Erythroblast (primary cell): ENCODE measurements at regions not wholly inside any gene's neighbourhood (a gene's known extent, or its start where the extent isn't known, plus 50 kb on each side); places are given as distances from the start of the nearest gene placed in this dataset.

Source experiments
- DNase-seq, 2 experiments: peaks; one replicate each; lab custom pipeline; 2025; lab: John Stamatoyannopoulos, UW
- GATA1 ChIP-seq: IDR thresholded peaks from 2 replicates; pipeline ENCODE4 v1.6.1; 2011; ENCODE audit warnings: low read depth, mild to moderate bottlenecking, control low read depth, low read length, moderate library complexity
- POLR2A ChIP-seq: IDR thresholded peaks from 2 replicates; pipeline ENCODE4 v1.6.1; 2011; ENCODE audit warnings: mild to moderate bottlenecking, low read length

DNA sequence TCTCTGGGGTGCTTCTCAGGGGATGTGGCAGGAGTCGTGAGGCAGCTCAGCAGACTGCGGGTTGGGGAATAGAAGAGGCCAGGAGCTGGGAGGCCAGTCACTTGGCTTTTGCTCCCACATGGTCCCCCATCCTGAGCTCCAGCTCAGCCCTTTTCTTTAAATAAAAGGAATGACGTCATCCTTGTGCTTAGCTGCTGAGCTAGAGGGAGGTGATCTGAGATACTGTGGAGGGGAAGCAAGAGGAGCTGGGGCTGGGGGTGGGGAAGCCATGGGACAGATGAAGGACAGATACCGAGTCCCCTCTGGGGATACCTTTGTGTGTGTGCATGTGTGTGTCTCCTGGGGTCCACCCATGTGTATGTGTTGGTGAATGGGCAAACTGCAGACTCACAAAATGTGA lies 89.0 kb upstream of the ARAP3 start:
- no peak for TF ChIP-seq POLR2A
- TF ChIP-seq GATA1: no peak
- no peak for DNase-seq

DNA sequence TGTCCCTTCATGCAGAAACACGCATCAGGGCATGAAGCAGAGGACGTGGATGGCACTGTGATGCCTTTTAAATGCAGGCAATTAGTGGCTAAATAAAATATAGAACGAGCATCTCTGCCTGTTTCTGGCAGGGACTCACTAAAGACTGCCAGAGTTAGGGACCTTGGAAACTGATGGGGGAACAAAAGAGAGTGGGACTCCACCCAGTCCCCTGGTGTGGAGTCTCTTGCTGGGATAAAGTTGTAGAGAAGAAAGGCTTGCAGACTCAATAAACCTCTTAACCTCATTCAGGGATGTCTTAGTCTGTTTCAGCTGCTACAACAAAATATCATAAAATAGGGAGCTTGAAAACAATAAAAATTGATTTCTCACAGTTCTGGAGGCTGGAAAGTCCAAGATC lies 87.6 kb upstream of the ARAP3 start:
- TF ChIP-seq POLR2A: no peak
- no peak for TF ChIP-seq GATA1
- no peak for DNase-seq

DNA sequence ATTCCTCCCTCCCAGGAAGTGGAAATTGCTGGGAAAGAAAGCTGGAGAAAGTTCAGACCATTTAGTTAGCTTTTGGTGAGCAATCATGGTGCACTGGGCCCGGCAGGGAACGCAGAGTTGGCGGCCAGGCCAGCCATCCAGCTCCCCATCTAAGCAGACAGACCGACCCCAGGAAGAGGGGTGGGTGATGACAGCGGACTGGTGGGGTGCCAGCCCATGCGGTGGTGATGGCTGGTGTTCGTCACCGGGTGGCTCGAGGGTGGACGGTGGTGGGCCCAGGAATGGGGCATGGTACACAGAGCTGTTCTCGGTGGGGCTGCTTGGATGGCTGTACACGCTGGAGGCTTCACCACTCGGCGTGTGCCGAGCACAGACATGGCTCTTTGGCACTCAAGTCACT lies 85.6 kb upstream of the ARAP3 start:
- TF ChIP-seq GATA1: no peak
- no peak for TF ChIP-seq POLR2A
- no peak for DNase-seq

DNA sequence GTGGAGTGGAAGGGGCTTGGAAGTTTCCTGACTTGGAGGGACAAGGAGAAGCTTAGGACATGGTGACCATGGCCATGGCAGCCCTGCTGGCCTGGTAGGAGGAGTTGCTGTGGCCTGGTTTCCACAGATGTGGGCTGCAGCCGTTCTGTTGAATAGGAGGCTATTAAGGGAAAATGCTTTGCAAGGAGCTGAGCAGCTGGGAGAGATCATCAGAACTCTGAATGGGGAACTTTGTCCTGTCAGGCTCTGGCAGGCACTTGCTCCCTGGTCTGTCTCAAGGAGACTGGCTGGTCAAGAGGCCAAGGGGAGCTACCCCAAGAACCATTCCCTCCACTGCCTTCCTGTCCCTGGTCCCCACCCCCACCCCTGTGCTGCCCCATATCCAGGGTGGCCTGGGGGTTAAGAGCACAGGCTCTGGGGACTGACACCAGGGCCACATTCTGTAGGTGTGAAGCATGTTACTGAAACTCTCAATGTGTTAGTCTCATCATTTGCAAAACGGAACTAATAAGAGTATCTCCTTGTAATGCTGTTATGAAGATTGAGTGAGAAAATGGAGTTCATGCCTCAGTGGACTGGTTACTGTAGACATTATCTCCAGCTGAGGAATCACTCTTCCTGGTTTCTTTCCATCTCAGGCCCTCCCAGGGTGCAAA lies 84.0 kb upstream of the ARAP3 start:
- DNase-seq: no peak
- TF ChIP-seq POLR2A (no peak), GATA1 (no peak)

DNA sequence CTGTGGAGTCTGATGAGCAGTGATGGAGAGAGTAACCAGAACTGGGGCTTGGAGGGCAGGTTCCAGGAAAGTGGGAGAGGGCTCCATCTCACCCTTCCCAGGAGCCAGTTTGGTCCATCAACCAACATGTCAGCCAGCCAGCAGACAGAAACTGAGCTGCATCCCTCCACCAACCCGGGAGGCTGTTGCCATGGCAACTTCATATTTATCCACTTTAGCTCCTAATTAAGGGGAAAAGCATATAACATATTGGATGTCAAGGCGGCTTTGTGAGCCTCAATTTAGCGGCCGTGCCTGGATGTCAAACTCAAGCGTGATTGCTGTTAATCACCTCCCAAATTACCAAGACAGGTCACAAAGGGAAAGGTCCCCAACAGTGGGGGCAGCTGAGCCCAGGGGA lies 81.5 kb upstream of the ARAP3 start:
- TF ChIP-seq GATA1: no peak
- TF ChIP-seq POLR2A: no peak
- DNase-seq: no peak

DNA sequence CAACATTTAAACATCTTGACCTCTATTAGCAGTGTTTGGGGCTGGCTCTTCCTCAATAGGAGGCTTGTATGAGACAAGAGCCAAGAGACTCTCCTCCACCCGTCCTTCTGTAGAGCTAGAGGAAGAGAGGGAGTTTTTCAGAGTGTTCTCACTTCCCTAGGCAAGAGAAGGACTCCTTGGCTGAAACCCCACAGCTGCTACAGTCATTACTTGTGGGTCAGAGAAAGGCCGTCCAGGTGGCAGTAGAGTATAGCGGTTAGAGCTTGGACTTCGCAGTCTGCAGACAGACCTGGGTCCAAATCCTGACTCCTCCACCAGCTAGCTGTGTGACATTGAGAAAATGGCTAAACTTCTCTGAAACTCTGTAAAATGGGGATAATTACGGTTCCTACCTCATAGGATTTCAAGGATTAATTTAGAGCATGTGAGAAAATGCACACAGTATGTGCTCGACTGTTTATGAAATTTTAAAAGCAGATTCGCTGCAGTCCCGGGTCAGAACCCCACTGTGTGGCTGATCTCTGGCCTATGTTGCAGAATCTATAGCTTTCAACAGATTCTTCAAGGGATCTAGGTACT lies 80.8 kb upstream of the ARAP3 start:
- peak in 1 of 2 experiments; percentile 20 for DNase-seq
- no peak for TF ChIP-seq GATA1
- TF ChIP-seq POLR2A: no peak

DNA sequence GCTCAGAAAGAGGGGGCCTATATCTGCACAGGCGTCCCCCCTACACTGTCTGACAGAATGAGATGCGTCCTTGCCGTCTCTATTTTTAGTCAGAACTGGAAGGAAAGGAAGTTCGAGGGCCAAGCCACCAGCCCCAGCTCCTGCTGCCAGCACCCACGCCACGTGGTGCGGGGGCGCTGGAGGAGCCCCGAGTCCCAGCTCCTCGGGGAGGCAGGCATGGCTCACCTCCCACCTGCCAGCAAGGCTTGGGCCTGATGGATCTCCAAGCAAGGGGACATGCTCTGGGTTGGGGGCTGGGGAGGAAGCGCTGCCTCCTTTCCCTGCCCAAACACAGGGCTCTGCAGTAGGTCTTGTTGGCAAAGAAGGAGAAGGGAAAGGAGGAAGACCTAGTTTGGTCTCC lies 80.3 kb upstream of the ARAP3 start:
- no peak for DNase-seq
- no peak for TF ChIP-seq POLR2A
- TF ChIP-seq GATA1: no peak

DNA sequence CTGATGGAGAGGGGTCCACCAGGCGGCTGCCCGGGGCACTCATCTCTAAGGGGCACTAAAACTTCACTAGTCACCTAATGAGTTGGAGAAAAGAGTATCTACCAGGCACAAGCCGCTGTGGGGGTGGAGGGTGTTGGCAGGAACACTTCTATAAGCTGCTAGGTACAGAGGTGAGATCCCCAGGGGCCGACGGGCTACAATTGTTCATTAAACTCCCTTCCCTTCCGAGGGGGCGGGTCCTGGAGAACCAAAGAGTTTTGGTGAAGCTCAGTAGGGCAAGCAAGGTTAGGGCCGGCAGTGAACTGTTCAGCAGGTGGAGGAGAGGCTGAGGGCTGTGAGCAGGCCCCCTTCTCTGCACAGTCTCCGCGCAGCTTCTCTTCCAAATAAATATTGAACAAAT lies 78.7 kb upstream of the ARAP3 start:
- no peak for DNase-seq
- TF ChIP-seq POLR2A (no peak), GATA1 (no peak)

DNA sequence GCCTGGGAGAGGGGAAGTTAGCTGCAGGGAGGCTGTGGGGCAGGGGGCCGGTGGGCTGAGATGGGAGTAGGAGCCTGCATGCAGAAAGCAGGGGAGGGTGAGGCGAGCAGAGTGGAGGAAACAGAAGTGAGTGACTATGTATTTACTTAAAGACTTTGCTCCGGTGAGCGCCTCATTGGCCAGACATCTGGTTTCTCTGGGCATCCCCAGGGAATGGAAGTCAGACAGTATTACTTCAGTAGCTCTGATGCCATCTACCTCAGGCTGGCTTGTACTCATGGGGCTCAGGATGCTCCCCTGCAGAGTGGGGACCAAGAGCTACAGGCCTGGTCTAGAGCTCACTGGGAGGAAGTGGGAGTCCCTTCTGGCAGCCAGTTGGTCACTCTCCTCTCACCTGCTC lies 78.2 kb upstream of the ARAP3 start:
- DNase-seq: no peak
- no peak for TF ChIP-seq POLR2A

DNA sequence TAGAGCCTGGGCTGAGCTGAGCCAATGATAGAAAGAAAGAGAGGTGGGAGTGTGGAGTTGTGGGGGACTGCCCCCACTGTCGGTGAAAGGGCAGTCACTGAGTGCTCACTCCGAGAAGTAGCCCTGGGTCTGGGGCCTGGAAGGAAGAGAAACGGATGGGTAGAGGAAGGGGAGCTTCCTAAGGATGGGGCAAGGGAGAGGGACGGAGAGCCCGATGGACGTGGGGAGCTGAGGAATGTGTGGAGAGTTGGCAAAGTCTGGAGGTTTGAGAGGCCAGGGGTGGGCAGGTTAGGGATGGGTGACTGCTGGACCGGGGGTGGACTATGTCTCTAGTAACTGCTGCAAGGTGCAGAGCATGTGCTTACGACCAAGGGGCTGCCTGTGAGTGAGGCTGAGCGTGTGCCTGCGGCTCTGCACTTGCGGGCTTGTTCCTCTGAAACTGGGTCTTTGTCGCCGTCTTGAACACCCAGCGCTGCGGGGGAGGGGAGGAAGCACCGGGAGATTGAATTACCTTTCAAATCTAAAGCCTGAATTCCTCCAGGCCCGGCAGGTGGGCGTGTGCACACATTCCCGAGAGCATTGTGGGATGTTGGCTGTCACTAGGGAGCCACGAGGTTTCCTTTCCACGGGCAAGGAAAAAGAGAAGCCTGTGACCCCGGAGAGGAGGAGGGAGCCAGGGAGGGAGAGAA lies 76.4 kb upstream of the ARAP3 start:
- no peak for TF ChIP-seq GATA1
- no peak for TF ChIP-seq POLR2A
- DNase-seq: no peak

DNA sequence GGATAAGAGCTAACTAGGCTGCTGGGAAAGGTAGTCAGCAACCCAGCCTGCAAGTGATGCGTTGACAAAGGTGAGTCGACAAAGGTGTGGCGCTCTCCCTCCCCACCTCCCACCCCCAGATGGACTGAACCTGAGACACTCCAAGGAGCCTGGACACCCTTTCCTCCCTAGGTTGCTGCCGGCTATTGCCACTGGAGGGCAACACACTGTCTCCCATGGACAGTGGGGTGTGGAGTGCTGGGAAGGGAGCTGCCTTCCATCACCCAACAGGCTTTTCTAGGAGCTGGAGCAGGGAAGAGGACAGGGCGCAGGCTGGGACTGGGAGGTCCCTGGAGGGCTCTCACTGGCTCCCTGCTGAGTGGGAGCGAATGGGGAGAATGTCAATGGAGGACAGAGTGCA lies 75.4 kb upstream of the ARAP3 start:
- DNase-seq: peak in 1 of 2 experiments; percentile 4
- TF ChIP-seq GATA1 (no peak), POLR2A (no peak)

DNA sequence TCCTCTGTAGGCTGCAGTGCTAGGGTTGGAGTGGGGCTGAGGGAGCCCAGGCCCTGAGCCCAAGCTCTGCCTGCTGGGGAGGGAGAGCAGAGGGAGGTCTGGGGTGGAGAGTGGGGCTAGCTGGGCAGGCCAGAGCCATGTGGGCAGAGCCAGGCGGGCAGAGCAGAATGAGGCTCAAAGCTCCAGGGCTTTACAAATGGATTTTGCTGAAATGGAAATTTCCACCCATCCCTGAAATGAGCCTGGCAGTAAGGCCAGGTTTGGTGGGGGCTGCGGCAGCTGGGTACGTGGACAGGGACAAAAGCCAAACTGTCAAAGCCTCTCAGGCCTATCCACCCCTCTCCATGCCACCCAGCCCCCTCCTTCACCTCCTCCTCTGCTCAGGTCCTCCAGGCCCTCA lies 74.2 kb upstream of the ARAP3 start:
- no peak for TF ChIP-seq POLR2A
- TF ChIP-seq GATA1: no peak
- DNase-seq: no peak

DNA sequence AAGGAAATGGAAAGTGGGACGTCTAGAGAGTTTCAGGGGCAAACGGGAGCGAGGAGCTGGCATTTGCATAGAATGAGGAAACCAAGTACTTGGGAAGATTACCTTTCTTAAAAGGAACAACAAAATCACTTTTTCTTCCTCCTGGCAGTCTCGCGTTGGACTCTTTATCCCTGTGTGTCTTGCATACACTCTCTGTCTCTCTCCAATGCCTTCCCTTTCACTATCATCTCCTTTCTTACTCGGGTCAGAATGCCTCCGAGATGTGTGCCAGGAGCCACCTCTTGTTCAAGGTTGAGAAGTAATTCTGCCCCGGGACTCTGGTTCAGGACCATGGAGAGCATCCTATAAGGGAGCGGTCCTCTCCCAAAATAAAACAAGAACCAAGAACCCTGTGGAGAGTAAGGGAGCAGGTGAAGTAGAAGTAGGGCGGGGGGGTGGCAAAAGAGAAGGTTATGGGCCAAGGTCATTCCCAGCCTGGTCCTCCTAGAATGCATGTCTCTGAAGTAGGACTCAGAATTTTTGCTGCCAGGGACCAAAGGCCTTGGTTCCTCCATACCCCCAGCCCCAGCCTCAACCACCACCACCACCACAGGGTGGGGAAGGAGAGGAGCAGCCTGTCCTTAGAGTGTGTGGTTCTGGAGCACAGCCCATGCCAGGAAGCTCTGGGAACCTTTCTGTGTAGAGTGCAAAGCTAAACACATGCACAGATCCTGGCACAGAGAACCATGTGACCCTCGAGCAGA lies 72.1 kb upstream of the ARAP3 start:
- TF ChIP-seq GATA1: no peak
- no peak for TF ChIP-seq POLR2A
- peak; percentile 26 to 37 for DNase-seq

DNA sequence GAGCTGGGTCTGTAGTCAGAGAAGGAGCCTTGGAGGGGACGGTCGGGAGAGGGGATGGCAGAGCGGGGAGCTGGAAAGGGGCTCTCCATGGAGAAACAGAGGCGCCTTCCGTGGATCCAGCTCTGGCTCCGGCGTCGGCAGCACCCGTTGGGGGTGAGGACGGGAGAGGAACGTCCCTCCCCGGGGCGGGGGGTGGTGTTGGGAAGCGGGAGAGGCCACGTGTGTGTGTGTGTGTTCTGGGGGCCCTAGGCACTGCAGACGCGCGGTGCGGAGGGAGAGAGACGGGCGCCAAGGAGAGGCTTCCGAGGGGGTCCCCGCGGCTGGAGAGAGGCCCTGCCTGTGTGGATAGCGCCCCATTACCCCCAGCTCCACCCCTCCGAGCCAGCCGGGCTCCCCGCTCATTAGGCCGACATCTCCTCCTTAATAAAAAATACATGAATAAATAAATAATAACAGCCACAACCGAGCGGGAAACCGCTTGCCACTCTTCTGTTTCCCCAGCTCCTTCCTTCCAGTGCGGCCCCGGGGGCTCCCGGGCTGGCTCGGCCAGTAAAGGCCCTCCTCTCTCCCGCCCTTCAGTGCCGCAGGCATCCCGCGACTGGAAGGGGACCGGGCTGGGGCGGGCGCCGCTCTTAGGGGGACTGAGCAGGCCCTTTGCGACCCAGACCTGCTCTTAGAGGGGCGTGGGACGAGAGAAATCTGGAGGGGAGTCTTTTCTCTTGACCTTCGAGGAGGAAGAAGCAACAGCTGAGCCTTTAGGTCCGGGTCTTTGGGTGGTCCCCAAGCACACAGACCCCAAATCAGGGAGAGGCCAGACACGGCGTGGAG lies 71.3 kb upstream of the ARAP3 start:
- no peak for DNase-seq
- TF ChIP-seq POLR2A: no peak
- no peak for TF ChIP-seq GATA1
